ENCODE measurements at regions not wholly inside any gene's neighbourhood (a gene's known extent, or its start where the extent isn't known, plus 50 kb on each side); places are given as distances from the start of the nearest gene placed in this dataset.

DNA sequence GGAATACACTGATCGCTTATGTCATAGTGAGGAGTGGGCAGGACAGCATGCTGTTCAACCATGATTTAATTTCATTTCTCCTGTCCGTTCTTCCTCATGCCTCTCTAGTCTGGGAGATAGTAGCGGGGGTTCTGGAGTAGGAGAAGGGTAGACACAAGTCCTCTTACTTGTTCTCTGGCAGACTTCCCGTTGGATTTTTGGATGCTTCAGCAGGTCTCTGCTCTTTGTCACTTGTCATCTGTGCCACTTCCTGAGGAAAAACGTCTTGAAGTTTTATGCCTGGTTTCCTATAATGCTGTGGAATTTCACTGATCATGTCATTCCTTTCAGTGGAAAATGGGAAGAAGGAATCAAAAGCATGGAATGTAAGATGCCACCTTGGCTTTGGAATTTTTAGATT, 154.7 kb downstream of the GATB start:
- DNase-seq (ENCODE audit: low read depth): no peak

DNA sequence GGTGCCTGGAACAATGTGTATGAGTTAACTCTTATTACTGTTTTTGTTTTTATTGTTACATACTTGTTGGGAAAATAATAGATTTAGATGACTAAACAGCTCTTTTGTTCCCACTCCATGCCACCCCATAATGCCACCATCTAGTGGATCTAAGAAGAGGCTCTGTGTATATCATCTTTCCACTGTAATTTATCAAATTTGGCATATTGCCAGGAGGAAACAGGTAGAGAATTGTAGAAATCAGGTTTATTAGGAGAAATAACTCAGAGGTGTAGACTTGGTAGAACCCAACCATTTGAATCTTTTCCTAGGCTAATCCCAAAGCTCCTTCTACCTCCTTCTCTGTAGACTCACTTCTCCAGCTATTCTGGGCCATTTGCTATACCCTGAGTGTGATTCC, 150.6 kb downstream of the GATB start:
- DNase-seq (ENCODE audit: low read depth): no peak

DNA sequence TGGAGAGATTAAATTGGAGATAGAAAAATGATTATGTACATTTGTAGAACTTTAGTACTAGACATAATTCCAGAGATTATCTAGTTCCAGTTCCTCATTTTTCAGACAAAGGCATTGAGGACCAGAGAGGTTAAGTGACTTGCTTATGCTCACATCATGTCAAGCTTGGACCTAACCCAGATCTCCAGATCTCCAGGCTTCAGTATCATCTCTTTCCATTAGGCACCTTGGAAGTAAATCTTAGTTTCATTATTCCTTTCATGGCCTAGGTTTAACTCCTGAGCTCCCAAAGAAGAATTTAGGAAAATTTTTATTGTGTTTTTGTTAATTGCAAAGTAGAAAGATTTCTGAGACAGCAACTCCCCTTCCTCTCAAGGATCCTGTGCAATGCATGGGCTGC, 148.8 kb downstream of the GATB start:
- no peak for DNase-seq (ENCODE audit: low read depth)

DNA sequence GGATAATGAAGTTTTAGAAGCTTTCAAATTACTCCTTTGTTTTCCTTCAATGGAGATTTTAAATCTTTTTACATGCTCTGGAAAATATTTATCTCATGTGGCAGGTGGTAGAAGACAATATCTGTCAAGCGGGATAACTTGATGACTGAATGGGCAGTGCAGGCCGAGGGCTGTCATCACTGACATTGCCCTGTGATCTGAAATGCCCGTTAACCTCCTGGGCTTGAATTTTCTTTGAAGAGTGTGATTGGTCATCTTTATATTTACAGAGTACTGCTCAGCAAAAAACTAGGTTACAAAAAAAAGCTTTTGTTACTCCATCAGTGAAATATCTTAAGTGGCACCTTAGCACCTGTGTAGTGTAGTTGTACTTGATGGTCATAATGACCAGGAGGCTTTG, 147.5 kb downstream of the GATB start:
- DNase-seq (ENCODE audit: low read depth): no peak

DNA sequence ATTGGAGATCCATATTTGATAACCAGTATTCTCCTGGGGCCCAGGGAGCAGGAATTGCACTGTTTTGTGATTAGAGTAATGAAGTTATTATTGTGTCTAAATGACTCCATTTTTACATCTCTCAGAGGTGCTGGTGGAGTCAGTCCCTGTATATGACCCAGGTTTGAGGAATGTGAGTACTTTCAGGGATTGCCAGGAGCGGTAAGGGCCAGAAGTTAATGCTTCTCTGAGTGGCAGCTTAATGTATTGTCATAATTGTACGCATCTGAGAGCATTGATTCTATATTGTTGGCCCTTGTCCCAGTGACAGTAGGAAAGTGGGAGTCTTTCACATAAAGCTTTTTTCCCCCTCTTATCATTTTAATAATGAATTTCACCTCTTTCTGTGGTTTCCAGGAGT, 146.2 kb downstream of the GATB start:
- DNase-seq (ENCODE audit: low read depth): no peak

DNA sequence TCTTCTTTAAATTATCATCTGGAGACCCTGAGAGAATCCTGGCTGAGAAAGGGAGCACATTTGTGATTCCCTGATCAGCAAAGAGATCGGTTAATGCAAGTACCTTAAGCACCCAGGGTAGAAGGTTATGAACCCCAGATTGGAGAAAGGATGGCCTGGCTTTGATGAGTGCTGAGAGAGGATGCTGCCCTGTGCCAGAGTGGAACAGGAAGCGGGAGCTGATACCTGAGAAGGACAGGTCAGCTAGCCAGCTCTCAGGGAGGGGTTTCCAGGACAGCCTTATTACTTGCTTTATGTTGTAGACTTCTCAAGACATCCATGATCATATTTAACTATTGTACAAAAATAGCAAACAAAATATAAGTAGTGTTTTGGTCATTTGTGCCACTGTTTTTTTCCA, 141.9 kb downstream of the GATB start:
- no peak for DNase-seq (ENCODE audit: low read depth)

DNA sequence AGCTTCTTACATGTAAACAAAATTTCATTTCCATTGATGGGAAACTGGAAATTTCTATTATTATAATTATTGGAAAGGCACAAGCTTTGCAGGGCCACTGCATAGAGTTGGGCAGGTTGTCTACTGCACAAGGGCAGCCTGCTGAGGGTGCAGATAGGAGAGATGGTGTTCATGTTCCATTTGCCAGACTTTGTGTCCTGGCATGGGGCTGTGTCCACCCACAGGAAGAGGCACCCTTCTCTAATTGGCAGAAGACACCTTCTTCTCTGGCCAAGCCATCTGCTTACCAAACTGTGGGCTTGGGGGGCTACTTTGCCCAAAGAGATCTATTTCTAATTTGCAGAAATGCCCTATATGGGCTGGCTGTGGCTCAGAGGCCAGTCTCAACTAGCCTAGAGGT, 140.7 kb downstream of the GATB start:
- no peak for DNase-seq (ENCODE audit: low read depth)

All from LHCN-M2 (cell line).